Renal cortical epithelial cell (primary cell): ENCODE measurements at regions not wholly inside any gene's neighbourhood (a gene's known extent, or its start where the extent isn't known, plus 50 kb on each side); places are given as distances from the start of the nearest gene placed in this dataset.

Experiments used
- DNase-seq: peaks from one replicate; pipeline ENCODE4 v3.0.0-alpha.2; 2011; ENCODE audit warnings: low read depth

GRCh38 chr16:65681406-65681805 is 559.5 kb upstream of the CDH11 start:
- no peak for DNase-seq

- DNase-seq, result no peak
Measured at GRCh38 chr16:65679785-65680184, 557.9 kb upstream of the CDH11 start.

GRCh38 chr16:65675161-65675560 is 553.3 kb upstream of the CDH11 start:
- DNase-seq, result no peak

GRCh38 chr16:65672960-65673359 is 551.1 kb upstream of the CDH11 start:
- DNase-seq, result no peak

- DNase-seq, result no peak
Measured at GRCh38 chr16:65671071-65671470, 549.2 kb upstream of the CDH11 start.

GRCh38 chr16:65668064-65668595 is 546.3 kb upstream of the CDH11 start:
- DNase-seq, result no peak

- no peak for DNase-seq
Measured at GRCh38 chr16:65667011-65667578, 545.2 kb upstream of the CDH11 start.

GRCh38 chr16:65666132-65666941 is 544.5 kb upstream of the CDH11 start:
- DNase-seq, result no peak

- no peak for DNase-seq
Measured at GRCh38 chr16:65665586-65665985, 543.7 kb upstream of the CDH11 start.

GRCh38 chr16:65663774-65664173 is 541.9 kb upstream of the CDH11 start:
- no peak for DNase-seq

GRCh38 chr16:65662256-65662655 is 540.4 kb upstream of the CDH11 start:
- DNase-seq, result no peak

GRCh38 chr16:65661558-65661957 is 539.7 kb upstream of the CDH11 start:
- no peak for DNase-seq

- DNase-seq, result no peak
Measured at GRCh38 chr16:65660390-65660789, 538.5 kb upstream of the CDH11 start.

GRCh38 chr16:65659758-65660157 is 537.9 kb upstream of the CDH11 start:
- no peak for DNase-seq

GRCh38 chr16:65658787-65659220 is 536.9 kb upstream of the CDH11 start:
- DNase-seq, result peak; percentile 15

GRCh38 chr16:65658349-65658748 is 536.5 kb upstream of the CDH11 start:
- peak; percentile 60 for DNase-seq

- DNase-seq, result no peak
Measured at GRCh38 chr16:65657556-65657955, 535.7 kb upstream of the CDH11 start.

GRCh38 chr16:65657071-65657494 is 535.2 kb upstream of the CDH11 start:
- no peak for DNase-seq

- DNase-seq, result no peak
Measured at GRCh38 chr16:65655802-65656201, 533.9 kb upstream of the CDH11 start.

- no peak for DNase-seq
Measured at GRCh38 chr16:65648101-65648500, 526.2 kb upstream of the CDH11 start.

- DNase-seq, result no peak
Measured at GRCh38 chr16:65644821-65645220, 523.0 kb upstream of the CDH11 start.

- DNase-seq, result no peak
Measured at GRCh38 chr16:65641762-65642289, 520.0 kb upstream of the CDH11 start.
